ENCODE measurements at regions not wholly inside any gene's neighbourhood (a gene's known extent, or its start where the extent isn't known, plus 50 kb on each side); places are given as distances from the start of the nearest gene placed in this dataset.

DNA sequence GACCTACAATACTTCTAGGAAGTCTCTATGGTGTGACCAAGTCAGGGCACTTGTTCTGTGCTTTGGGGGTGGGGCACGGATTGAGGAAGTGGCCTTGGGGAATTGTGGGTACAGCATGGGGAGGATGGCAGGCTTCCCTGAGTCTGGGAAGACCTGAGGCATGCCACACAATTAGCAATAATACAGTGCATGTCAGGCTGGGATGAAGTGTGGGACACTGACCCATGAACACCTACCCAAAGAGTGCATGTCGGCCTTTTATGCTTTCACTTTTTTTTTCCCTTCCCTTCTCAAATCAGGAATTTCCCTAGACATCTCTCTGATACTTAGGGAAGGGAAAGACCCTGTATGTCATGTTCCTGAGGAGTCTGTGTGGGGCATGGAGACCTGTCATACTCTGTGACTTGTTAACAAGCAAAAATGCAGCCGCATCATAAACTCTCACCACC, 146.4 kb downstream of the PALM2AKAP2 start:
- no peak for DNase-seq (ENCODE audit: low read depth)
- TF ChIP-seq CTCF (conservative IDR thresholded peaks at IDR 0.05; ENCODE audit: low read depth, low read length), result no peak
- no peak overlapping the region for H3K4me3 ChIP-seq (ENCODE audit: low read length)

DNA sequence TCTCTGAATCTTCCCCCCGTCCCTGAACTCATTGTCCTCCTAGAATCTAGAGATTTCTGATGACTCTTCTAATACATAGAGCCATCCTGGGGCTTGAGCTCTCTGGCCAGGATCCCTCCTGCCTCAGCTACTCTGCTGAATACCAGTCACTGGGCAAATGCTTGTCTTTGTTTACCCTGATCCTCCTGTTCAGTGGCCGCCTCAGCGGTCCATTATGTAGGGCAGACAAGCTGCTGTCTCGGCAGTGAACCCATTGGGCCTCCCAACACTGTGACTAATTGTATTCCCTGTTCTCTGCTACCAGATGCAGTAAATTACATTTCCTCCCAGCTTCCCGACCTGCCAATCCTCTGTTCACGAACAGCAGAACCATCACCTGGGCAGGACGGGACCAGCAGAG, 151.6 kb downstream of the PALM2AKAP2 start:
- no peak for TF ChIP-seq CTCF (conservative IDR thresholded peaks at IDR 0.05; ENCODE audit: low read depth, low read length)
- DNase-seq (ENCODE audit: low read depth), result no peak
- no peak overlapping the region for H3K4me3 ChIP-seq (ENCODE audit: low read length)

DNA sequence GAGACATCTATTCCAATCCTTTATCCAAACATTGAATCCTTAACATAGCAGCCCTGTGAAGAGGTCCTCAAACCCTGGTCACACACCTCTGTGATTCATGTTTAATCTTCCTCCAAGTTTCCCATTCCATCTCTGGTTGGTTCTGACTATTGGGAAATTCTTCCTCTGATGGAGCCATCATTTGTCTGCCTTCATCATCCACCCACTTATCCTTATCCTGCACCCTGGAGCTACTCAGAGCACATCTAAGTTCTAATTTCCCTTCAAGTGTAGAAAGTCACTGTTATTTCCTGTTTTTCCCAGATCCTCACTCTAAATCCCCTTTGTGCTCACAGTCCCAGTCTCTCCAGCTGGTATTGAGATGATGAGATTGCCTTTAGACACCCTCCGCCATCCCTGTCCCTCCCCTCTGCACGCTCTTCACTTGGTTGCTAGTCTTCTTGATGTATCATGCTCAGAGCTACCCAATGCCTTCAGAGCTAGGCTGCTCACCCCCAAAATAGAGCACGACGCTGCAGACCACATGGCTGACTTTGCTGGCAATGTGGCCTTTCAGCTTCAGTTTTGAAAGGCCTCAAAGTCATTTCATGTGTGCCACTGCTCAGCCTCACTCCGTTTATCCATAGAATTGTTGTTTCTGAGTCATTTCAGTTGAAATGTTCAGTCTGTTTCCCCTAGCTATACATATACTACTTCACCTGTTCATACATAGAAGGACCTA, 154.3 kb downstream of the PALM2AKAP2 start:
- DNase-seq (ENCODE audit: low read depth), result no peak
- no peak overlapping the region for H3K4me3 ChIP-seq (ENCODE audit: low read length)
- no peak for TF ChIP-seq CTCF (conservative IDR thresholded peaks at IDR 0.05; ENCODE audit: low read depth, low read length)

DNA sequence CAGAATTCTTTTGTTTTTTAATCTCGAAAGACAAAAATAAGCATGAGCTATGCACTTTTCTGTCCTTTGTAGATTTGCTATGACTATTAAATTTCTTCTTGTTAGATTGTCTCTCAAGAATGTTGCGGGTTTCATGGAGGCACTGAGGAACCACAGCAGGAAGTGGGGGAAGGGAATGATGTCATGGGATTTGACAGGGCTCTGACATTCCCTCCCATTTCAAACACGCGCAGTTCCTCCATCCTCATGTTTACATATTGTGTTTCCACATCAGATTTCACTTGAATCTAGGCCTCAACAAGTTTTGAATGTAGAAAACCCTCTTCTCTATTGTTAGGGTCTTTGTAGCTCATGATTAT, 154.8 kb downstream of the PALM2AKAP2 start:
- no peak overlapping the region for H3K4me3 ChIP-seq (ENCODE audit: low read length)
- no peak for TF ChIP-seq CTCF (conservative IDR thresholded peaks at IDR 0.05; ENCODE audit: low read depth, low read length)
- DNase-seq (ENCODE audit: low read depth), result no peak

GRCh38 chr9:109935406-109936087, 155.5 kb downstream of the PALM2AKAP2 start:
- DNase-seq (ENCODE audit: low read depth), result peak; percentile 73
- TF ChIP-seq CTCF (conservative IDR thresholded peaks at IDR 0.05; ENCODE audit: low read depth, low read length), result no peak
- no peak overlapping the region for H3K4me3 ChIP-seq (ENCODE audit: low read length)

- TF ChIP-seq CTCF (conservative IDR thresholded peaks at IDR 0.05; ENCODE audit: low read depth, low read length), result no peak
- H3K4me3 ChIP-seq (ENCODE audit: low read length), result no peak overlapping the region
- no peak for DNase-seq (ENCODE audit: low read depth)
Observed at GRCh38 chr9:109937861-109938453, 158.0 kb downstream of the PALM2AKAP2 start.
